Epidermal melanocyte (primary cell): ENCODE measurements at regions not wholly inside any gene's neighbourhood (a gene's known extent, or its start where the extent isn't known, plus 50 kb on each side); places are given as distances from the start of the nearest gene placed in this dataset.
"Not testable (repeated sequence)": the region's sequence is repeated elsewhere in the genome, so short reads cannot be mapped to it uniquely, and the experiment has no call there.

ENCODE experiments used
- DNase-seq: peaks from one replicate; pipeline ENCODE4 v3.0.0; 2011; ENCODE audit warnings: low spot score; ENCODE audit not compliant: insufficient read length

DNA sequence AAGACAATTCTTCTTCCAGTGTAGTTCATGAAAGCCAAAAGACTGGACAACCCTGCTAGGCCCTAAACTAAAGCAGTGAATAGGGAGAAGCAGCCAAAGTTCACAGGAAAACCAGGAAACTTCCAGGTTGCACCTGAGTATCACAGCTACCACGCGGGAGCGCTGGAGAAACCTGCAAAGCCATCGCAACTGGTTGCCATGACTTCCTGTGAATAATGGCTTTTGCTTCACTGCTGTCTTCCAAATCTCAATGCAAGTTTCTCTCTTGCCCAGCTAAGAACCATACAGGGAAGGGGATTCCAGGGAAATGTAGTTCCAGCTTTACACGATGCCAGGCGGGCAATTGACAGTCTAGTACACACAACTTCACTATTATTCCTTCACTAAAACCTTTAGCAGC, 114.1 kb downstream of the GXYLT1 start:
- DNase-seq, result no peak

DNA sequence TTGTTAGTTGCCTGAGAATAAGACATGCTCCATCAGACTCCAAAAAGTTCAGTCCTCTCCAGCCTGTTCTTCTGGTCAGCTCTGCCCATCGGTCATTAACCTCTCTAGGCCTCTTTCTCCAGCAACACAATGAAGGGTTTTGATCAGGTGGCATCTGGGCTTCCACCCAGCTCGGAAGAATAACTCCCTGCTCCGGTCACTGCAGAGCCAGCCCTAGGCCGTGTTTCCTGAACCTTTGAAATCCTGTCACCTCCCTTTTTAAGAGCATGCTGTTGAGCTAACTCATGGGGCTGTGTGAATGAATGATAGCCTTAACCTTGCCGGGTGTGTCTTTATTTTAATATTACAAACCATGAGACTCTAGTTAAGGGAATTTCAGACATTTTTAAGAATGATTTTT, 117.1 kb downstream of the GXYLT1 start:
- no peak for DNase-seq

DNA sequence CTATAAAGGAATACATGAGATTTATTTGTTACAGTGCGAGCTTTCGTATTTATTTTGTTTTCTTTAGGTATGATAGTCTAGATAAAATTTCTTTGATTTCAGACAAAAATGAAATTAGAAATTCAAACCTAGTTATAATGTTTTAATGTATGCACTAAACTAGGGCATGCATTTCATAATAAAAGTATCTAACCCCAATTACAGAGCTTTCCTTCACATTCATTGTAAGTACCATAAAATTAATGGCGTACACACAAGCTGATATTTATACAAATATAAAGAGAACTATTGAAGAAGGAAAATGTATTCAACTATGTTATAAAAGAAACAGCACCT, 120.2 kb downstream of the GXYLT1 start:
- no peak for DNase-seq

DNA sequence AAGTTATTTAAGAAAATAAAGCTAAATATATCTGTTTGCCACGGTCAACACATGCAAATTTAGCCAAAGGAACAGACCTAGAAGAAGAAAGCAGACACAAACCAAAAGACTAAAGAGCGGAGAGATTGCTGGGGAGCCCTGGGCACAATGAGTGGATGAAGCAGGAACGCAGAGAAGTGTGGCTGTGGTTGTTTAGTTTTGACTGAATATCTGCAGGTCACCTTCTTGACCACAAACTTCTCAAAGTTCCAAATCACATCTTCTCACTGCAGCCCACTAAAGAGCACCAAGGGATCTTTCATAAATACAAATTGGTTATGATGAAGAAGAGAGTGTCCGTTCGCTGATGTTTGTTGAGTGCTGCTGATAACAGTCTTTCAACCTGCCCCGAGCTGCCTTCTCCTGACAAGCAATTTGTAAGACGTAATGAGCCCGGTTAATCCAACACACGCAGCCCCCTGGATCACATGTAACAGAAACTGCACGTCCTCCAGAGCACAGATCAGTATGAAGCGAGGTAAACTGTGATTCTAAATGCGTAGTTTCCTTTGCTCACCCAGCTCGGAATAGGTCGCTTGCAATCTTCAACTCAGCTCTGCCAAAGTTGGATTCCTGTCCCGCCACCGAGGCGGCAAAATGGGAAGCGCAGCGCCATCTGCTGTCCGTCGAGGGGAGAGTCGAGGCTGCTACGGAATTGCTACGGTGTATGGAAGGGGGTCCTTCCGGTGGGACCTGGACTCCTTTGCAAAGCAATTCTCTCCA, 120.8 kb downstream of the GXYLT1 start:
- DNase-seq, result peak; percentile 53

DNA sequence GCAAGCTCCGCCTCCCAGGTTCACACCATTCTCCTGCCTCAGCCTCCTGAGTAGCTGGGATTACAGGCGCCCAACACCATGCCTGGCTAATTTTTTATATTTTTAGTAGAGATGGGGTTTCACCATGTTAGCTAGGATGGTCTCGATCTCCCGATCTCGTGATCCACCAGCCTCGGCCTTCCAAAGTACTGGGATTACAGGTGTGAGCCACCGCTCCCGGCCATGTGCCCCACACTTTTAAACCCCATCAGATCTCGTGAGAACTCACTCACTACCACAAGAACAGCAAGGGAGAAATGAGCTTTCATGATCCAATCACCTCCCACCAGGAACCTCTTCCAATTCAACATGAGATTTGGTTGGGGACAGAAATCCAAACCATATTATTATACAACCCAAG, 122.7 kb downstream of the GXYLT1 start:
- not testable (repeated sequence) for DNase-seq

DNA sequence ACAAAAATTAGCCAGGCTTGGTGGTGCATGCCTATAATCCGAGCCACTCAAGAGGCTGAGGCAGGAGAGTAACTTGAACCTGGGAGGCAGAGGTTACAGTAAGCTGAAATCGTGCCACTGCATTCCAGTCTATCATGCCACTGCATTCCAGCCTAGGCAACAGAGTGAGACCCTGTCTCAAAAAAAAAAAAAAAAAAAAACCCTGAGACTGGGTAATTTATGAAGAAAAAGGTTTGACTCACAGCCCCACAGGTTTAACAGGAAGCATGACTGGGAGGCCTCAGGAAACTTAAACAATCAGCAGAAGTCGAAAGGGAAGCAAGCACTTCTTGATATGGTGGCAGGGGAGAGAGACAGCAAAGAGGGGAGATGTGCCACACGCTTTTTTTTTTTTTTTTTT, 123.2 kb downstream of the GXYLT1 start:
- DNase-seq, result no peak

DNA sequence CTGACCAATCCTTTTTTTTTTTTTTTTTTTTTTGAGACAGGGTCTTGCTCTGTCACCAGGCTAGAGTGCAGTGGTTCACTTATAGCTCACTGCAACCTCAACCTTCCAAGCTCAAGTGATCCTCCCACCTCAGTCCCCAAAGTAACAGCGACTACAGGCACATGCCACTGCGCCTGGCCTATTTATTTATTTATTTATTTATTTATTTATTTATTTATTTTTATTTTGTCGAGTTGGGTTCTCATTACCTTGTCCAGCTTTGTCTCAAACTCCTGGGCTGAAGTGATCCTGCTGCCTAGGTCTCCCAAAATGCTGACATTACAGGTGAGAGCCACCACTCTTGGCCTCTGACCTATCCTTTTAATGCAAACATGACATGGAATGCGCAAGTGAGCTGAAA, 124.4 kb downstream of the GXYLT1 start:
- DNase-seq, result no peak

DNA sequence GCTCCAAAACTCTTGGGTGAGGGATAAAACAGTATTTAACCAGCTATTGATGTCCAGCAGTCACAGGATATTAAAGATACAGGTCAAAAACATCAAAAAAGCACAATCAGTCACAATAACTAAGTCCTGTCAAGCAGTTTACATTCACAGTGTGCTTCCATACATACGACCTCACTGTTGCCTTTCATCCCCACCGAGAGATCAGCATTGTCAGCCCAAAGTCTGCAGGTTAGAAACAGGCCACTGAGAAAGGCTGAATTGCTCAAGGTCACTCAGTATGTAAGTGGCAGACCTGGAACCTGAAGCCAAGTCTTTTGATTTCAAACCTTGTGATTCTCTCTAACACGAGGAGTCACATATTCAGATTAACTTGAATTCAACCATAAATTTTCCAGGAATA, 124.9 kb downstream of the GXYLT1 start:
- DNase-seq, result no peak

DNA sequence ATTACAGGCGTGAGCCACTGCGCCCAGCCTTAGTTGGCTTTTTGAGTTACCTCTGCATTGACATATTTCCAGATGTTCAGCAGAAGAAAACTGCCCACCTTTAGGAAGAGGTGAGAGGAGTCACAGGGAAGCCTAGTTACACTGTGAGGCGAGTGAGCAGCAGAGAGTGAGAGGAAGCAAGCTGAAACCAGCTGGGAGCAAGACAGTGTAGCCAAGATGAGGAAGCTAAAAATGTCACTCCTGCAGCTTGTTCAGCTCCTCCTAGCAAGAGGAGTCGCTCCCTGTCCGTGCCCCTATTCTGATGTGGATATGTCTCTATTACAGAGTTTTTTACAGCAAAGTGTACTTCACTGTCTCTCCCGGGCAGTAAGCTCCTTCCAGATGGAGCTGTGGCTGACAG, 127.6 kb downstream of the GXYLT1 start:
- no peak for DNase-seq

DNA sequence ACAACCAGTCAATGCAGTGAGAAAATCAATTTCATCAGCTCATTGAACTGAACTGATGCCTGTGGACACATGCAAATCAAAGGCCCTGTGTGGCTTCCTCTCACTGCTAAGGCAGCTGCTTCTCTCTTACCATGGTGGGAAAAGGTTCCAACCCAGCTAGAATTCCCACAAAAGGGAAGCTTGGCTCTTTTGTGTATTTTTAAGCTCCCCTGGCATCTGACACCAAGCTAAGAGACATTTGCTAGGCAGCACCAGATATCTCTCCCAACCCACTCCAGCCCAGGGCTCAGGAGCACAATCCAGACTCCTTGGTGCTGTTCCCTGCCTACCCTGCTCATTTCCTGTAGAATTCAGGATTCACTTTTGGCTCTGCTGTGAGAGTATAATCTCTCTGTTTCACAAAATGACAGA, 129.6 kb downstream of the GXYLT1 start:
- no peak for DNase-seq

DNA sequence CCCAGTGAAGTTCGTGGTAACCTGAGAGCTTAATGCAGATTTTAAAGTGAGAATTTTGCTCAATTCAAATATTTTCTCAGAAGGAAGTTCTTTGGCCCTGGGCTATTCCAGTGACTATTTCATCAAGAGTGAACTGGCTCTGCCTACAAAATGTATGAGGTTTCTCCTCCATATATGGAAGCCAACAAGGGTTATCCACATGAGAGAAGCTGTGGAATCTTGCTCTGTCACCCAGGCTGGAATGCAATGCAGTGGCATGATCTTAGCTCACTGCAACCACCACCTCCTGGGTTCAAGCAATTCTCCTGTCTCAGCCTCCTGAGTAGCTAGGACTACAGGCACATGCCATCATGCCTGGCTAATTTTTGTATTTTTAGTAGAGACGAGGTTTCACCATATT, 132.2 kb downstream of the GXYLT1 start:
- DNase-seq, result not testable (repeated sequence)

DNA sequence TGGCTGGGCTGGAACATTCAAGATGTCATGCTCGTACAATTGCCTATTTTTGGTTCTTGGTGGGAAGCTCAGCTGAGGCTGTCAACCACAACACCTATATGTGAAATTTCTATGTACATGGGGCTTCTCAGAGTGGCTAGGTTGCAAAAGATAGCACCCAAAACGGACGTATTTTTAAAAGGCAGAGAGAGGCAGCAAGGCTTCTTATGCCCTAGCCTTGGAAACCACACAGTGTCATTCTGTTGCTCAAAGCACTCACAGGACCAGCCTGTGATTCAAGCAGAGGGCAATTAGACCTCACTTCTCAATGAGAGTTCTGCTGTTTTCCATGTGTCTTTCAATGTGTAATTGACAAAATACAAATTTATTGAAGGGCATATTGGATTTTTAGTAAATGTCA, 134.0 kb downstream of the GXYLT1 start:
- DNase-seq, result no peak

DNA sequence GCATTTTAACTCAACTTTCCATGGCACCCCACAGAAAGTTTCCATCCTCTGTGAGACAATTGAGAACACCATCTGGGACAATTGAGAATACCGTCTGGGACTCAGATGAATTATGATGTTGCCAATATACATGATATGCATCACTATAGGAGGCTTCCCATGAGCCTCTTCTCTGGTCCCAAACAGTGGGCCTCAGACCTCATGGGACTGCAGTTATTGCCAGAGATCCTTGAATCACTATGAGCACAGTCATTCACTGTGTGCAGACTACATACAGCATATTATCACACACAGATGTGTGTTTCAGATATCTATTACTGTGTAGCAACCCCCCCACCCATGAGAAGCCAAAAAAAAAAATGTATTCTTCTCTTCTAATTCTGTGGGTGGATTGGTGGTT, 134.4 kb downstream of the GXYLT1 start:
- no peak for DNase-seq

DNA sequence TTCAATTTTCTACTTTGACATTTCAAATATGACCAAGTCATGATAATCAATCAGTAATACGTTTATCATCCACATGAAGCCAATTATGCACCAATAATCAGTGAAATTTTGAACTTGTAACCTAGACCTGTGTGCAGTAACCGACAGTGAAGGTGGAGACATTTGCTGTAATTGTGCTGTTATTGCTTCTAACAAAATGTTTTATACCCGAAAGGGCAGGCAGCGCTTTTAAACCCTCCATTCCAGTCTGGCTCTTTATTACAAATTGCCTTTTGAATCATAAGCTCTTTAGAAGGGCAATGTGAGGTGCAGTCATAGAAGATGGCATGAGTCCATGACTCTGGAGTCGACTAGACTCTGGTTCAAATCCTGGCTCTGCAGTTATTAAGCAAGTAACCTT, 135.7 kb downstream of the GXYLT1 start:
- no peak for DNase-seq

DNA sequence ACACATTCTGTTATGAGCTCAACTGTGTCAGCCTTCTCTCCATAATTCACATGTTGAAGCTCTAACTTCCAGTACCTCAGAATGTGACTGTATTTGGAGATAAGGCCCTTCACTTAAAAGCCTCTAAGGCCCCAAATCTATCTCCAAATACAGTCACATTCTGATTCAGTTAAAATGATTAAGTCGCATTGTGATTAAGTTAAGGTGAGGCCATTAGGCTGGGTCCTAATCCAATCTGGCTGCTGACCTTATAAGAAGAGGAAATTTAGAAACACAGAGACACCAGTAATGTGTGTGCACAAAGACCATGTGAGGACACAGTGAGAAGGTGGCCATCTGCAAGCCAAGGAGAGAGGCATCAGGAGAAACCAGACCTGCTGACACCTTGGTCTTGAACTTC, 141.6 kb downstream of the GXYLT1 start:
- DNase-seq, result no peak

DNA sequence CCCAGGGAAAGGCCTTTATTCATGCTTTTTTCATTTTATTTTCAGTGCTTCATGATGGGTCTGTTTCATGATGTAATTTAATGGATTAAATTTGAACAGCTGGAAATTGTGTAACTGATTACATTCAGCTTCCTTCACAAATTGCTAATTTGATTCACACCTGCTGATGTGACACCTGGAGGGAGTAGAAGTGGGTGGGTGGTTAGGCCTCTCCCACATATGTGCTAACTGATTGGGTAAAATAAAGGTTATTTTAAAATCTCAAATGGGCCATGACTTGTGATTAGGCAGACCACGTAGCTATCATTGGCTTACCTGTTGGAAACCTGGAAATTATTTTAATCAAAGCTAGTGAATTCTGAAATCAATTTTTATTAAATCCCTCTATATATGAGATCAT, 142.1 kb downstream of the GXYLT1 start:
- no peak for DNase-seq

DNA sequence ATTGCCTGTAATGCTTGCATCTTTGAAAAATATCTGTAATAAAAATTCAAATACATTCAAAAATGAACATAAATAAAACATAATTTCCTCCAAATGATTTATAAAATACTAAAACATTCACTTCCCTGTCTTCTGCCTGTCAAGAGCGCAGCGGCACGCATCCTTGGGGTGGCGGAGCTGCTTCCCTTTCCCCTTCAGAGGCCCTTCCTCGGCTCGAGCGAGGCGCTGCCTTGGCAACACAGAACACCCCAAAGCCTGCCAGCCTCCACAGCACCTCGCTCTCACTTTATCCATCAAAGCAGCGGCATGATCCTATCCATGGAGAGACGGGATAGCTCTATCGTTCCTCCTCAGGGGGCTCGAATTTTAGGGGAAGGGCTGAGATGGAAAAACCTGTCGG, 146.2 kb downstream of the GXYLT1 start:
- no peak for DNase-seq

DNA sequence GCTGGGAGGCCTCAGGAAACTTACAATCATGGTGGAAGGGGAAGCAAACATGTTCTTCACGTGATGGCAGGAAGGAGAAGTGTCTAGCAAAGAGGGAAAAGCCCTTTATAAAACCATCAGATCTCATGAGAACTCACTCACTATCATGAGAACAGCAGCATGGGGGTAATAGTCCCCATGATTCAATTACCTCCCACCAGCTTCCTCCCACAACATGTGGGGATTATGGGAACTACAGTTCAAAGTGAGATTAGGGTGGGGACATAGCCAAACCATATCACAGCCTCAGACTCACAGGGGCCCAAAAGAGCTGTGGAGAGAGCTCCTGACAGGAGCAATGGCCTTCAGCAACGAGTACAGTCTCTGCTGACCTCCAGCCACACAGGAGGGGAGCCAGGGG, 151.4 kb downstream of the GXYLT1 start:
- no peak for DNase-seq

DNA sequence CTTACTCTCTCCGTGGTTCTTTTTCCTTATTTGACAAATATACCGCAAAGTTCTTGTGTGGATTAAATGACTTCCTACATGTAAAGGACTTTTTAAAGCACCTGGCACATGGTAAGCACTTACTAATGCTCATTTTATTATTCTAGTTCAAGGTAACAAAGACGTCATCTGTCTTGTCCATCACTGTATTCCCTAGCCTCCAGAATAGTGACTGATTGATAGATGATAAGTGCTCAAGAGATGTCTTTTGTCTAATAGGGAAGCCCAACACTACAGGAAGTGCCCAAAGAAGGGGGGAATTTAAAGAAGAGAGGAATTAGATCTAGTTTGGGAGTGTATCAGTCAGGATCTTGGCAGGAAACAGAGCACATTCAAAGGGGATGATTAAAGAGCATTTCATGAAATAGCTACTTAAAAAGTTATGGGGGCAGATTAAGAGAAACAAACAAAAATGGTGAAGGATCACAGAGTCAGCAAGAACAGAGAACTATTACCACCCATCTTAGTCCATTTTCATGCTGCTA, 151.9 kb downstream of the GXYLT1 start:
- no peak for DNase-seq

DNA sequence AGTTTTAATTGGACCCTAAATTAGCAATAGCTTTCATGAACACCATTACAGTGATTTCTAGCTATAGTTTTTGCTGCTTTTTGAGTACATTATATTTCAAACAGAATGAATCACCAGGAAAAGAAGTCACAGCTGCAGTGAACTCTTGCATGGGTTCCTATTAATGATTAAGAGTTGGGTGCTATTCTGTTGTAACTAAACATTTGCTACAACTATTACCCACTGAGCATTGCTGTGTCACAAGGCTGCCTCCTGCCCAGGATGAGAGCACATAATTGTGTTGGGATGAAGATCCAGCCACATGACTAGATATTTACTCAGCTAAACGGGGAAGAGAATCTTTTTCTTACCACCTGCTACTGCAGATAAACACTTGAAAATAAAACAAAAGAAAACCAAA, 152.7 kb downstream of the GXYLT1 start:
- no peak for DNase-seq

DNA sequence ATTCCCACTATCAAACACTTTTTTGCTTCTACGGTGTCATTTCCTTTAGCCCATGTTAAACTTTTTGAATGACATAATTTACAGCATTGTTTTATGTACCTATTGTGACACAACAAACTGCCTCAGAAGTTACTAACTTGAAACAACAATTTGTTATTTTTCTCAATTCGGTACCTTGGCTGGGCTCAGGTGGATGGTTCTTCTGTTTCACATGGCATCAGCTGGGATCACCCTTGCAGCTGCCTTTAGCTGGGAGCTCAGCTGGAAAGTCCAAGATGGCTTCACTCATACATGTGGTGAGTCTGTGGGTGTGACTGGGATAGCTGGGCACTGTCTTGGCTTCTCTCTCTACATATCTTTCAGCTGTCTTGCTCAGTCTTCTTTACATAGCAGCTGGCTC, 156.0 kb downstream of the GXYLT1 start:
- DNase-seq, result no peak

DNA sequence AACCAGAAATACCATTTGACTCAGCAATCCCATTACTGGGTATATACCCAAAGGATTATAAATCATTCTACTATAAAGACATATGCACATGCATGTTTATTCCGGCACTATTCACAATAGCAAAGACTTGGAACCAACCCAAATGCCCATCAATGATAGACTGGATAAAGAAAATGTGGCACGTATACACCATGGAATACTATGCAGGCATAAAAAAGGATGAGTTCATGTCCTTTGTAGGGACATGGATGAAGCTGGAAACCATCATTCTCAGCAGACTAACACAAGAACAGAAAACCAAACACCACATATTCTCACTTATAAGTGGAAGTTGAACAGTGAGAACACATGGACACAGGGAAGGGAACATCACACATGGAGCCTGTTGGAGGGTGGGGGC, 158.2 kb downstream of the GXYLT1 start:
- DNase-seq, result not testable (repeated sequence)

DNA sequence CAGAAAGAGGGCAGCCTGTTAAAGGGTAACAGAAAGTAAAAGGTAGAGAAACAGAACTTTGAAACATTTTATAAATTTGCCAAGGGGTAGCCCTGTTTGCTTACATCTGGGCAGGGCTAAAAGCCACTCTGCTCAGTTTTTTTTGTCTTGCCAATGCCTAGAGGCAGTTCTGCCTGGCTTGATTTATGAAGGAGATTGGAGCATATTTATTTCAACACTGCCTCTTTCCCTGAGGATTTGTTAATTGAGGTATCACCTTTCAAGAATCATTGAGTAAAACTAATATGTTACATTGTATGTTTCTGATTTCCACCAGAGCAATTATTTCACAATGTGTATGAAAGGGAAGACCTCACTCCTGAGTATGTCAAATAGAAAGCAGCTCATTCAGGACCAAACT, 160.8 kb downstream of the GXYLT1 start:
- no peak for DNase-seq

DNA sequence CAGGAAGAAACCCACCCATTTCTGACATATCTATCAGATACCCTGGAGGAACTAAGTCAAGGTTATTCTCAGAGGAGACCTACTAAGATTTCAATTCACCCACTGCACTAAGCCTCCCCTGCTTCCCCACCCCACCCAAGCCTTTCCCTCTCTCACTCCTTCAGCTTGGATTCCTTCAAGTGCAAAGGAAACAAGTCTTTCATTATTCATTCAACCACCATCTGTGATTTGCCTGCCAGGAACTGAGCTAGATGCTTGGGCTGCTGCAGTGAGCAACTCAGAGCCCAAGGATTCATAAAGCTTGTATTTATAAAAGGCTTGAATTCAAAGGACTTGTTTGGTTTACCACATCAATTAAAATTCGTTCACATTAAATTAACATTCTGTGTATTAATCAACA, 161.3 kb downstream of the GXYLT1 start:
- peak; percentile 46 for DNase-seq
